Activated T-cell treated with anti-CD3 and anti-CD28 coated beads, Interleukin-2, amount 50 U/mL, for 1 hour (primary cell): ENCODE measurements at regions not wholly inside any gene's neighbourhood (a gene's known extent, or its start where the extent isn't known, plus 50 kb on each side); places are given as distances from the start of the nearest gene placed in this dataset.

Source experiments
- DNase-seq: peaks from one replicate; pipeline ENCODE4 v3.0.0-alpha.2; 2020

- DNase-seq = no peak
Measured at GRCh38 chr4:38230821-38231563, 270.8 kb downstream of the PTTG2 start.

- no peak for DNase-seq
Measured at GRCh38 chr4:38231626-38232025, 271.4 kb downstream of the PTTG2 start.

DNA sequence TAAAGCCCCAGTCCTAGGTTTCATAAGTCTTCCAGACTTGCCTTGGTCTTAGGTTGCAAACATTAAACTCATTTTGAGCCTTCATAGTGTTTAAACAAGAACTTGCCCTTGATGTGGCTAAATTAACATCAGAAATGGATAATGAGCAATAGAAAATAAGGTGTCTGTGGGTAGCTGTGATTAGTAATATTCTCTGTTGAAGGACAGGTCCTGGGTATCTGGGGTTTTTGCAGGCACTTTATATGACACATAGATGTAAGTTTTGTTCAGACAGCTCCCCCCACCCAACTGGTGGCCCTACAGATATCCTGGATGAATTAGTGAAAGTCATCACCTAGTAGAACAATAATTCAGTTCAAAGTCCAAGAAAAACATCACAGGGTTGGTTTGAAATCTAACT lies 272.5 kb downstream of the PTTG2 start:
- DNase-seq = no peak

DNA sequence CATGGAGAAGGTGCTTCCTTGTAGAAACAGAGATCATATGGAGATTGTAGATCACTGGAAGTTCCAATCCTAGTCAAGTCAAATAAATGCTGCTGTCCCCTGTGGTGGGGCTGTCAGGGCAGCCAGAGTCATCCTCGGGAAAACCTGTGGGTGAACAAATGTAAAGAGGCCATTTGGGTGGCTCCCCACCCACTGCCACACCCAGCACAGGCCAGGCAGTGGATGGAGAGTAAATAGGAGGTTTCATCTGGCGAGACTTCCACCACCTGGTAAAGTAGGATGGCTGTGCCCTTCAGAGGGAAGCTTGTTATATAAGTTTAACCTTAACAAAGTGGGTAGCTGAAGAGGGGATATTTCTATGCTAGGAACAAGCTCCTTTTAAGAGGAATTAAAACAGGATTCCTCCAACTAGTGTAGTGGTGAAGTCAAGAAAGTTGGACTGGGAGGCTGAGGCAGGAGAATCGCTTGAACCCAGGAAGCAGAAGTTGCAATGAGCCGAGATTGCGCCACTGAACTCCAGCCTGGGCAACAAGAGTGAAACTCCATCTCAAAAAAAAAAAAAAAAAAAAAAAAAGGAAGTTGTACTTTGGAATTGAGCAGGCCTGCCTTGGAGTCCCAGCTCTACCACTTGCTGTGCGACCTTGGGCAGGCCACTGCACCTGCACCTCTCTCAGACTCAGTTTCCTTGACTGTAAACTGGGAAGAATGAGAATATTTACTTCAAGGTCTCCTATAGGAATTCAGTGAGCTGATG lies 273.7 kb downstream of the PTTG2 start:
- no peak for DNase-seq

- DNase-seq = no peak
Measured at GRCh38 chr4:38235354-38235753, 275.2 kb downstream of the PTTG2 start.

DNA sequence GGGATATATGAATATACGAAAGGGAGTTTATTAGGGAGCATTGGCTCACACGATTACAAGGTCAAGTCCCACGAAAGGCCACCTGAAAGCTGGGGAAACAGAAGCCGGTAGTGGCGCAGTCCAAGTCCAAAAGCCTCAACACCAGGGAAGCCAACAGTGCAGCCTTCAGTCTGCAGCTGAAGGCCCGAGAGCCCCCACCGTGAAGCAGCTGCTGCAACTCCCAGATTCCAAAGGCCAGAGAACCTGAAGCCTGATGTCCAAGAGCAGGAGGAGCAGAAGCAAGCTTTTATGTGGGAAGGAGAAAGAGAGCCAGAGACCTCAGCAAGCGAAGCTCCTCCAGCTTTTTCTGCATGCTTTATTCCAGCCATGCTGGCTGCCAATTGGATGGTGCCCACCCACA lies 275.8 kb downstream of the PTTG2 start:
- DNase-seq = no peak

GRCh38 chr4:38236503-38236902 lies 276.3 kb downstream of the PTTG2 start:
- no peak for DNase-seq

DNA sequence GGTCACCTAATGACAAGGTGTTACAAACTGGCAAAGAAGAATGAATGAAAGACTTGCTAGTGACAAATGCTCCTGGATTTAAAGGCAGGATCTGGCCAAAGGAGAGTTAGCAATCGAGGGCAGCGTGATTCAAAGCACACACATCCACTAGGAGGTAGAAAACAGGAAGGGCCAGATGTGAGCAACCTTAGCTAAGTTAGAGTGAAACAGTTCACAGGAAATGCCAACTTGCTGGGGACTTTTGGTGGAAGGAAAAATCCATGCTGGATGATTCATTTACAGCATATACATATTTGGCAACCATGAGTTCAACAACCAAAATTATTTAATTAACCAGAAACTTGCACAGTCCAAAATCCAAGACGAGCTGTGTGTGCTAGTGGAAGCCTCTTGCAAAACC lies 276.9 kb downstream of the PTTG2 start:
- no peak for DNase-seq

DNA sequence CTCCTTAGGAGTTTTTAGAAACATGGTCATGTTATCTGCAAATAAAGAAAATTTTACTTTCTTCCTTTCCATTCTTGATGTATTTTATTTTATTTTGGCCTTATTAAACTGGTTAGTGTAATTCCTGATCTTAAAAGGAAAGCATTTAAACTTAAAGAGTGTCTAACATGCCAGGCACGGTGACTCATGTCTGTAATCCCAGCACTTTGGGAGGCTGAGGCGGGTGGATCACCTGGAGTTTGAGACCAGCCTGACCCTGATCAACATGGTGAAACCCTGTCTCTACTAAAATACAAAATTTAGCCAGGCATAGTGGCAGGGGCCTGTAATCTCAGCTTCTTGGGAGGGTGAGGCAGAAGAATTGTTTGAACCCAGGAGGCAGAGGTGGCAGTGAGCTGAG lies 281.3 kb downstream of the PTTG2 start:
- DNase-seq = no peak

- no peak for DNase-seq
Measured at GRCh38 chr4:38242101-38242500, 281.9 kb downstream of the PTTG2 start.

GRCh38 chr4:38242822-38243387 lies 282.7 kb downstream of the PTTG2 start:
- no peak for DNase-seq

DNA sequence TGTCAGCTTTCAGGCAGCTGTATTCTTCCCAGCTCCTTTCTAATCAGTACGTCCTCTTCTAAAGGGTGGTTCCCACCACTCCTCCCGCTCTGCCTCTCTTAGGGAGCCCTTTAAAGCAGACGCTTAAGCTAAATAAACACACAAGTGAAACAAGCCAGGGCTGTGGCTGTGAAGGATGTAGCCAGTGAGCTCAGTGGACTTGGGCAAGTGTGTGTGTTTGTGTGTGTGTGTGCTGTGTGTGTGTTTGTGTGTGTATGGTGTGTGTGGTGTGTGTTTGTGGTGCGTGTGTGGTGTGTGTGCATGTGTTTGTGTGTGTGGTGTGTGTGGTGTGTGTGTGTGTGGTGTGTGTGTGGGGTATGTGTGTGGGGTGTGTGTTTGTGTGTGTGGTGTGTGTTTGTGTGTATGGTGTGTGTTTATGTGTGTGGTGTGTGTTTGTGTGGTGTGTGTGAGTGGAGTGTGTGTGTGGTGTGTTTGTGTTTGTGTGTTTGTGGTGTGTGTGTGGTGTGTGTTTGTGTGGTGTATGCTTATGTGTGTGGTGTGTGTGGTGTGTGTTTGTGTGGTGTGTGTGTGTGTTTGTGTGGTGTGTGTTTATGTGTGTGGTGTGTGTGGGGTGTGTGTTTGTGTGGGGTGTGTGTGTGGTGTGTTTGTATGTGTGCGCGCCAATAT lies 283.3 kb downstream of the PTTG2 start:
- no peak for DNase-seq

GRCh38 chr4:38254825-38255224 lies 294.6 kb downstream of the PTTG2 start:
- no peak for DNase-seq

GRCh38 chr4:38255572-38255971 lies 295.4 kb downstream of the PTTG2 start:
- no peak for DNase-seq

DNA sequence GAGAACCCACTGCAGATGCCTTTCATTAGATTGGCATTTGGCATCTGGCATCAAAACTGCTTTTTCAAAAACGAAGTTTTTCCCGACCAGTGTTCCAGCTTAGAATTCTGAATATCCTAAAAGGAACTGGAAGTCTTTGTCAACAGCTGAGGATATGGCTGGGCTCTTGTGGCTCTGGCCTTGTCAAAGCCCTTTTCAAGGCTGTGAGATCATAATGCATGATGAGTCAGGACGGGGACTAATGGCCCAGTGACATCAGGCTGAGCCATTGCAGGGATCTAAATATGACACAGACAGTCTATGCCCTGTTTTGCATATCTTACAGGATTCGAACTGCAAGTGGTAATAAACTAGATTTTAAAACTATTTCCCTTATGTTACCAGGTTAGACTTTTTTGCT lies 306.4 kb downstream of the PTTG2 start:
- no peak for DNase-seq

- DNase-seq = no peak
Measured at GRCh38 chr4:38268108-38268820, 308.1 kb downstream of the PTTG2 start.

DNA sequence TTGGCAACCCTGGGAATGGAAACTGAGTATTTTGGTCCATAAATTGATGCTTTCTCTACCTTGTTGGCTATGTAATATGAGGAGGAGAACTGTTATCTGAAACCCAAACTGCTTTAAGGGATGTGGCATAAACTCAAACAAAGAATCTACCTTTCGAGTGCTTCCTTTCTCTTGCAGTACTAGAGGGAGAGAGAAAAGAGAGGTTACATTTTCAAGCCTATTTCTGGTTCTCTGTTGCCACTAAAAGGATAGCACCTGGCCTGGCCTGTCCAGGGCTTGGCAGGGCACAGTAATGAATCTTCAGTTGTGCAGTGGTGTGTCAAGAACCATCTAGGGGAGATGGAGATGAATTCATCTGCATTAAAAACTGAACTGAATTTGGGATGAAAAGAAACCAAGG lies 308.6 kb downstream of the PTTG2 start:
- DNase-seq = no peak

DNA sequence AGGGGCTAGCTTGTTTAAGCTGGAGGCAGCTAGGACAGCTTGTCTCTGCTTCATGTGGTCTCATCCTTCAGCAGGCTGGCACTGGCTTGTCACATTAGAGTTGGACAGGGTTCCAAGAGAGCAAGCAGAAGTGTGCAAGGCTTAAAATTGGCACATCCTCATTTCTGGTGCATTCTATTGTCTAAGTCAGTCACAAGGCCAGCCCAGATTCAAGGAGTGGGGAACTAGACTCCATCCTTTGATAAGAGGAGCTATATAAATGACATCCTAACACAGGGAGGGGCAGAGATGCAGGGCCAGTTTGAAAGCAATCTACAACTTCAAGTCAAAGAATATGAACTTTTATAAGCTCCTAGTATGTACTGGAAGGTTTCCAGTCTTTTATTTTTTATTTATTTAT lies 313.2 kb downstream of the PTTG2 start:
- no peak for DNase-seq

DNA sequence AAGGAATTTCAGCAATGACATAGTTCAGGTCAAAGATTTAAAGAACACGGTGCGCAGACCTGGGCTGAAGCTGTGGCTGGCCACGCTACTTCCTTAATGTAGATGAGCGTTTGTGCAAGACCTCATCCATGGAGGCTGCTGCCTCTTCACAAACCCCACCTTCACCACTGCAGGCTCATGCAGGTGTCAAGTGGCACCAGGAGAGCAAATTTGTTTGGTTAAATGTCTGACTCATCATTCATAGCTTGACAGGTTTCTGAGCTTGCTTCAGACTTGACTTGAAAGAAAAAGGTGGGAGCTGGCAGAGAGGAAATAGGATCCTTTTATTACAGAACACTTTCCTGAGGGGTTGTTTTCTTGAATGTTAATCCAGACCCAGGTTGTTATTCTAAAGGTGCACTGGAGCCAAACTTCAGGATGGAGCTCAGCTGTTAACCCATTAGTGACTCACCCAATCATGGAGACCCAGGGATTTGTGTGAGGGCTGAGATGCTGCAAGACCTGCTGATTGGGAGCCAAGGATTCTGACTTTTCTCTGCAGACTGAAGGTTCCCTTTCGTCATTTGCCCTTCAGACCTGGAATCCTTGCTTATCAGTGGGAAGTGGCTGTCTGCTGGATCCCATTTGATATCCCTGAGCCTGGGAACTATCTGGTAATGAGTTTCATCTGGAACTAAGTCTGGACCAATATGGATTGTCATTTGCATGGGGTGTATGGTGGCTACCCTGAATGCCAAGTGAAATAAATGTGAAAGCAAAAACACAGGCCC lies 315.3 kb downstream of the PTTG2 start:
- DNase-seq = no peak

- DNase-seq = no peak
Measured at GRCh38 chr4:38278255-38278654, 318.1 kb downstream of the PTTG2 start.

DNA sequence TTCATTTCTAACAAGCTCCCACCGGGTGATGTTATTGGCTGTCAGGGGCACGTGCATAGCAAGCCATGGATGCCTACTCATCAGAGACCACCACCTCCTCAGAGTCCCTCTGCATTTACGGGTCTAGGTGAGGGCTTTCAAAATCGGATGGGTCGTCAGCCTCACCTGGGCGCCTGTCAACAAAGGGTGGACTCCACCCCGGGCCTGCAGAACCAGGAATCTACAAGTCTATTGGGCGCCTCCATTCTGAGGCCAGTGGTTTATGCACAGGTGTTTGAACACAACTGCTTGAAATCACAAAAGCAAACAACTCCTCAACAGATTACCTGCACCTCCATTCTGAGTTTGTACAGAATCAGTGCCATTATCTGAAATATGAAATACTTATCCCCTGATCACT lies 318.9 kb downstream of the PTTG2 start:
- DNase-seq = no peak

DNA sequence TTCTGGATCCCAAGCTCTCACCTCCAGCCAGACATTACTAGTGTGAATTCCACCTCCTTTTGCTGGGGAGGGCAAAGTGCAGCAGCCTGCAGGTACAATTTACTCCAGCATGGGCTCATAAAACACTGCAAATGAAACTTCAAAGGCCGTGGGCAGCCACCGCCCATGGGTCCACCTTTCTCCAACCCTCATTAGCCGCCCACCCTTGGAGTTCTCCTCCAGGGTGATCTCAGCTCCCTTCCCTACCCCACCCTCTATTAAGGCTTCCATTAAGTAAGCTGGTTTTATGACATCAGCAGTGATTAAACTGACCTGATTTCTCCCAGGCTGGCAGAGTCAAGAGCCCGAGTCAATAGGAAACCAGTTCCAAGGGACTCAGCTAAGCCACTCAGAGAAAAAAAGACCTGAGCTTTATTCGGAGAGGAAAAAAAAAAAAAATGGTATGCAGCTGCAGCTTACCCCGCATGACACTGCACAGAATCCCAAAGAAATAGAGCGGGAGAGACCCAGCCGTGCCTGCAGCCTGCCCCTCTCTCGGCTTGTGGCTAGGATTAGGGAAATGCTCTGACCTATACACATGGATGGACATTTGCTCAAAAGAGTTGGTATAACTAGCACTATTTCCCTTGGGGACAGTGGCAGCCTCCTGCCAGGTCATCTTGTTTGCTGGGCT lies 319.6 kb downstream of the PTTG2 start:
- no peak for DNase-seq
